GM23338 (cell line): ENCODE measurements at regions not wholly inside any gene's neighbourhood (a gene's known extent, or its start where the extent isn't known, plus 50 kb on each side); places are given as distances from the start of the nearest gene placed in this dataset.

Experiments used
- ATAC-seq: fragments of 200-7000 bp; cut with Tn5 transposase; 3 replicates; pipeline ENCODE4 v1.9.1; 2020
- DNase-seq: peaks from one replicate; pipeline ENCODE4 v3.0.0-alpha.2; 2015; ENCODE audit warnings: low spot score
- H2AFZ ChIP-seq: fragments of 200-600 bp; sonication (generic); 2 replicates; pipeline ENCODE4 v1.8.0; 2016; ENCODE audit warnings: antibody characterized with exemption, mild to moderate bottlenecking, moderate library complexity
- H3F3A ChIP-seq: fragments of 200-600 bp; sonication (generic); replicated peaks from 2 replicates; pipeline ENCODE4 v1.8.0; 2017; ENCODE audit warnings: antibody characterized with exemption, mixed run types, low read depth
- H3K27ac ChIP-seq: fragments of 200-600 bp; sonication (generic); 2 replicates; pipeline ENCODE4 v1.6.1; 2016; ENCODE audit warnings: low read depth
- H3K27me3 ChIP-seq: fragments of 200-600 bp; sonication (generic); 2 replicates; pipeline ENCODE4 v1.8.0; 2016; ENCODE audit warnings: mild to moderate bottlenecking, mixed run types, moderate library complexity; ENCODE audit not compliant: insufficient read depth
- H3K36me3 ChIP-seq: fragments of 200-600 bp; sonication (generic); 2 replicates; pipeline ENCODE4 v1.8.0; 2016; ENCODE audit warnings: mild to moderate bottlenecking; ENCODE audit not compliant: insufficient read depth
- H3K4me1 ChIP-seq: fragments of 200-600 bp; sonication (generic); 2 replicates; pipeline ENCODE4 v1.8.0; 2016; ENCODE audit warnings: mild to moderate bottlenecking, moderate library complexity; ENCODE audit not compliant: insufficient read depth
- H3K4me2 ChIP-seq: fragments of 200-600 bp; sonication (generic); 2 replicates; pipeline ENCODE4 v1.7.1; 2017; ENCODE audit warnings: mixed run types
- H3K4me3 ChIP-seq: fragments of 200-600 bp; sonication (generic); 2 replicates; pipeline ENCODE4 v1.6.1; 2016; ENCODE audit warnings: mixed run types
- H3K79me2 ChIP-seq: fragments of 200-600 bp; sonication (generic); replicated peaks from 2 replicates; pipeline ENCODE4 v1.8.0; 2017; ENCODE audit warnings: mild to moderate bottlenecking; ENCODE audit not compliant: insufficient read depth
- H3K9me2 ChIP-seq: fragments of 200-600 bp; sonication (generic); 2 replicates; pipeline ENCODE4 v1.8.0; 2017; ENCODE audit not compliant: insufficient read depth
- H4K20me1 ChIP-seq: fragments of 200-600 bp; sonication (generic); replicated peaks from 2 replicates; pipeline ENCODE4 v1.8.0; 2017; ENCODE audit warnings: mild to moderate bottlenecking; ENCODE audit not compliant: insufficient read depth
- H3K27ac Mint-ChIP-seq: 2 replicates; pipeline ENCODE4 v1.8.0; 2020; ENCODE audit warnings: inconsistent platforms, mild to moderate bottlenecking, moderate library complexity, mixed read lengths
- H3K27me3 Mint-ChIP-seq: 3 replicates; pipeline ENCODE4 v1.8.0; 2022; ENCODE audit warnings: low read depth, mild to moderate bottlenecking, moderate library complexity, mixed read lengths, inconsistent platforms; ENCODE audit not compliant: insufficient read depth, poor library complexity
- H3K36me3 Mint-ChIP-seq: 3 replicates; pipeline ENCODE4 v1.8.0; 2021; ENCODE audit warnings: low read depth, mild to moderate bottlenecking, inconsistent platforms, moderate library complexity, mixed read lengths
- H3K4me1 Mint-ChIP-seq: 3 replicates; pipeline ENCODE4 v1.8.0; 2020; ENCODE audit warnings: mild to moderate bottlenecking, inconsistent platforms, mixed read lengths
- H3K4me3 Mint-ChIP-seq: 3 replicates; pipeline ENCODE4 v1.8.0; 2021; ENCODE audit warnings: moderate library complexity, mild to moderate bottlenecking, inconsistent platforms, mixed read lengths
- H3K9me3 Mint-ChIP-seq: 3 replicates; pipeline ENCODE4 v1.8.0; 2020; ENCODE audit warnings: moderate library complexity, mild to moderate bottlenecking, inconsistent platforms, mixed read lengths
- CREB1 ChIP-seq: fragments of 250-450 bp; sonication (Bioruptor Pico); IDR thresholded peaks from 2 replicates; pipeline ENCODE4 v1.5.0; 2020; ENCODE audit warnings: low read depth, mild to moderate bottlenecking, moderate library complexity
- ETS1 ChIP-seq: IDR thresholded peaks from 2 replicates; pipeline ENCODE4 v1.6.1; 2016; ENCODE audit warnings: antibody characterized with exemption
- EZH2phosphoT487 ChIP-seq: fragments of 200-600 bp; sonication (generic); IDR thresholded peaks from one replicate; pipeline ENCODE4 v1.8.1; 2018; ENCODE audit warnings: antibody characterized with exemption; ENCODE audit not compliant: unreplicated experiment
- JUNB ChIP-seq: IDR thresholded peaks from one replicate; pipeline ENCODE4 v1.6.1; 2016; ENCODE audit warnings: antibody characterized with exemption; ENCODE audit not compliant: unreplicated experiment
- REST ChIP-seq: IDR thresholded peaks from one replicate; pipeline ENCODE4 v1.6.1; 2018; ENCODE audit warnings: antibody characterized with exemption; ENCODE audit not compliant: unreplicated experiment
- STAT1 ChIP-seq: IDR thresholded peaks from one replicate; pipeline ENCODE4 v1.6.1; 2016; ENCODE audit warnings: antibody characterized with exemption; ENCODE audit not compliant: unreplicated experiment
- ZNF114 ChIP-seq: fragments of 250-450 bp; sonication (Bioruptor Pico); IDR thresholded peaks from 2 replicates; pipeline ENCODE4 v1.5.0; 2020; ENCODE audit warnings: mild to moderate bottlenecking, moderate library complexity
- ZNF331 ChIP-seq: fragments of 250-450 bp; sonication (Bioruptor Pico); IDR thresholded peaks from 2 replicates; pipeline ENCODE4 v1.5.0; 2020; ENCODE audit warnings: low read depth, mild to moderate bottlenecking, moderate library complexity
- TF ChIP-seq, protein P1 (sequence below), 2 experiments: fragments of 200-600 bp in 1 of 2; sonication (generic) in 1 of 2; conservative IDR thresholded peaks; 2 replicates each; pipeline versions ENCODE4 v1.5.1 to v1.6.1; 2016 to 2017; ENCODE audit warnings: antibody characterized with exemption in 2 of 2, low read depth in 2 of 2, mild to moderate bottlenecking in 2 of 2, moderate library complexity in 1 of 2

DNA sequence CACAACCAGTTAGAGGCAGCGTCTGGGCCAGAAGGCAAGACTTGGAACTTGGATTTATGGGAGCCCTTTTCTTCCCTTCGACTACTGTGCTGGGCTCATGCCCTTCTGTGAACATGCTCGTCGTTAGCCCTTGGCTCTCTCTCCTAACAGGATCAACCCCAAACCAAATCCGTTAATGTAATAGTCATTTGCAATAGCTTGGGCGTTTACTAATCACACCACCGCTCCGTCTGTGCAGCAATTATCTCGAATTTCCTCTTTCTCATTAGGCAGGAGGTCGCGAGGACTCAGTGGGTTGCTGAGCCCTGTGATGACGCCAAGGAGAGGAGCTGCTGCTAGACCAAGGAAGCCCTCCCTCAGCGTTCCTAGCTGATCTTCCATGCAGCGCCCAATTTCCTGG, 114.7 kb downstream of the ENGASE start:
- TF ChIP-seq ZNF114, result no peak
- no peak for TF ChIP-seq EZH2phosphoT487
- Histone ChIP-seq H3K79me2 (no peaks in the 10 kb centered on the region), H3K36me3 (no peaks in the 10 kb centered on the region; the same call in 1 of the 2 replicates), H3K4me2 (no peak overlapping the region), H3K27ac (no peak overlapping the region), H2AFZ (no peak overlapping the region), H3K27me3 (peaks cover 10% of the 10 kb centered on the region), H3K4me3 (no peak overlapping the region), H3K4me1 (peaks cover 48% of the 10 kb centered on the region), H3F3A (peaks cover 18% of the 10 kb centered on the region), H4K20me1 (no peaks in the 10 kb centered on the region), H3K9me2 (no peaks in the 10 kb centered on the region)
- Mint-ChIP-seq H3K36me3 (no peaks in the 10 kb centered on the region), H3K27ac (no peak overlapping the region), H3K9me3 (no peaks in the 10 kb centered on the region), H3K27me3 (peaks cover 22% of the 10 kb centered on the region), H3K4me1 (peaks cover 60% of the 10 kb centered on the region), H3K4me3 (no peak overlapping the region)
- DNase-seq (no peak), ATAC-seq (no peak)

DNA sequence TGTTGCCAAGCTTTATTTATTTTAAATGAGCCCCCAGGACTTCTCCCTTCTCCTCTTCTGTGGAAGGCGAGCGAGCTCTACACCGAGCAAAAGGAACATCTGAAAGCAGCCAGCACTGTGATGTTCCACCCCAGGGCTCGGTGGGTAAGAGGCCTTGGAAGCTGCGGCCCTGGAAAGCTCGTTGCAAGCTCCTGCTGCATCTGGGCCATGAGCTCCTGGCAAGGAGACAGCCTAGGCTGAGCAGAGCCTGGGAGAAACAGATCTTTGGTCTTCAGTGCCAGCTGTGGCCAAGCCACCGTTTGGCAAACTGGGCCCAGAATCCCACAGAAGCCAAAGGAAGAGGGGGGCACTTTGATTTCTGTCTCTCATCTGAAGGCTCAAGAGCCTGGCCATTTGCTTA, 114.1 kb downstream of the ENGASE start:
- Mint-ChIP-seq H3K4me3 (no peak overlapping the region), H3K27ac (no peak overlapping the region)

More for the DNA sequence above, 114.1 kb downstream of the ENGASE start:
- no peaks in the 10 kb centered on the region for H4K20me1 ChIP-seq
- peak overlapping the region; percentile 42; the same call in 1 of the 2 replicates for H3K4me2 ChIP-seq
- no peaks in the 10 kb centered on the region for H3K36me3 Mint-ChIP-seq
- H3K27ac ChIP-seq, result 0 out of 2 replicates have a peak overlapping the region, but pooled peaks have one; percentile 9
- TF ChIP-seq REST (no peak), ZNF114 (no peak), ZNF331 (CRISPR knock-in tag) (no peak), ETS1 (no peak), EZH2phosphoT487 (no peak), JUNB (no peak), STAT1 (no peak), CREB1 (no peak)
- TF ChIP-seq, protein P1, sequence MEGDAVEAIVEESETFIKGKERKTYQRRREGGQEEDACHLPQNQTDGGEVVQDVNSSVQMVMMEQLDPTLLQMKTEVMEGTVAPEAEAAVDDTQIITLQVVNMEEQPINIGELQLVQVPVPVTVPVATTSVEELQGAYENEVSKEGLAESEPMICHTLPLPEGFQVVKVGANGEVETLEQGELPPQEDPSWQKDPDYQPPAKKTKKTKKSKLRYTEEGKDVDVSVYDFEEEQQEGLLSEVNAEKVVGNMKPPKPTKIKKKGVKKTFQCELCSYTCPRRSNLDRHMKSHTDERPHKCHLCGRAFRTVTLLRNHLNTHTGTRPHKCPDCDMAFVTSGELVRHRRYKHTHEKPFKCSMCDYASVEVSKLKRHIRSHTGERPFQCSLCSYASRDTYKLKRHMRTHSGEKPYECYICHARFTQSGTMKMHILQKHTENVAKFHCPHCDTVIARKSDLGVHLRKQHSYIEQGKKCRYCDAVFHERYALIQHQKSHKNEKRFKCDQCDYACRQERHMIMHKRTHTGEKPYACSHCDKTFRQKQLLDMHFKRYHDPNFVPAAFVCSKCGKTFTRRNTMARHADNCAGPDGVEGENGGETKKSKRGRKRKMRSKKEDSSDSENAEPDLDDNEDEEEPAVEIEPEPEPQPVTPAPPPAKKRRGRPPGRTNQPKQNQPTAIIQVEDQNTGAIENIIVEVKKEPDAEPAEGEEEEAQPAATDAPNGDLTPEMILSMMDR (conservative IDR thresholded peaks at IDR 0.05; ENCODE audit: low read depth in 2 of 2), result no peak
- H3K36me3 ChIP-seq, result no peaks in the 10 kb centered on the region; the same call in 1 of the 2 replicates
- H3K4me1 ChIP-seq, result peaks cover 42% of the 10 kb centered on the region
- no peak for DNase-seq
- H2AFZ ChIP-seq, result peak overlapping the region; percentile 78; the same call in 1 of the 2 replicates
- no peaks in the 10 kb centered on the region for H3K79me2 ChIP-seq
- ATAC-seq, result no peak
- peaks cover 58% of the 10 kb centered on the region for H3K4me1 Mint-ChIP-seq
- H3K9me2 ChIP-seq, result no peaks in the 10 kb centered on the region
- H3F3A ChIP-seq, result peaks cover 14% of the 10 kb centered on the region
- peaks cover 15% of the 10 kb centered on the region for H3K27me3 ChIP-seq
- peak overlapping the region; percentile 11; the same call in 1 of the 2 replicates for H3K4me3 ChIP-seq
- peaks cover 24% of the 10 kb centered on the region for H3K27me3 Mint-ChIP-seq
- no peaks in the 10 kb centered on the region for H3K9me3 Mint-ChIP-seq
